ENCODE measurements at regions not wholly inside any gene's neighbourhood (a gene's known extent, or its start where the extent isn't known, plus 50 kb on each side); places are given as distances from the start of the nearest gene placed in this dataset.

DNA sequence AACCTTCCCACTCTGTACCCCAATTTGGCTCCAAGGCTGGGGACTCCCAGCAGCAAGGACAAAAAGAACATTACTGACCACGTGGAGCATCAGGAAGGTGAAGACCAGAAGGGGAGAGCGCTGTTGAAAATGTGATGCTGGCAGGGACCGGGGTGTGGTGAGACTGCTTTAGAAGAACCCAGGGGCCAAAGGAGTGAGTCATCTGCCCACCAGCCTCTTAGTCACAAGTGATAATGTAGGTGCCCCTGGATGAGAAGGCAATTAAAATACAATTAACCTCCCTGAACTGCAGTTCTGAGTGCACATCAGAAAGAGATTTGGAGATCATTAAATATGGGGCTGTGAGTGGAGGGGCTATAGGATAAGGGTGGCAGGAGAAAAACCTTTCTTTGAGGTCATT is 366.6 kb upstream of the CCL2 start:
- Mint-ChIP-seq H3K36me3 (ENCODE audit: insufficient read depth, unreplicated experiment) (no peaks in the 10 kb centered on the region), H3K27me3 (ENCODE audit: insufficient read depth, unreplicated experiment) (peaks cover 21% of the 10 kb centered on the region), H3K27ac (ENCODE audit: unreplicated experiment) (no peak overlapping the region), H3K4me3 (ENCODE audit: unreplicated experiment) (no peak overlapping the region), H3K9me3 (ENCODE audit: unreplicated experiment) (no peaks in the 10 kb centered on the region), H3K4me1 (ENCODE audit: low read depth, unreplicated experiment) (no peaks in the 10 kb centered on the region)
- H3K36me3 ChIP-seq (ENCODE audit: control insufficient read depth, insufficient read depth, low read length), result no peaks in the 10 kb centered on the region
- intact Hi-C loops (cut with micrococcal nuclease; ENCODE audit: unreplicated experiment), result no loop called here
- BruUV-seq (replicated peaks), result no TSS peak
- H3K9me3 ChIP-seq, result no peaks in the 10 kb centered on the region
- TF ChIP-seq, protein P1, sequence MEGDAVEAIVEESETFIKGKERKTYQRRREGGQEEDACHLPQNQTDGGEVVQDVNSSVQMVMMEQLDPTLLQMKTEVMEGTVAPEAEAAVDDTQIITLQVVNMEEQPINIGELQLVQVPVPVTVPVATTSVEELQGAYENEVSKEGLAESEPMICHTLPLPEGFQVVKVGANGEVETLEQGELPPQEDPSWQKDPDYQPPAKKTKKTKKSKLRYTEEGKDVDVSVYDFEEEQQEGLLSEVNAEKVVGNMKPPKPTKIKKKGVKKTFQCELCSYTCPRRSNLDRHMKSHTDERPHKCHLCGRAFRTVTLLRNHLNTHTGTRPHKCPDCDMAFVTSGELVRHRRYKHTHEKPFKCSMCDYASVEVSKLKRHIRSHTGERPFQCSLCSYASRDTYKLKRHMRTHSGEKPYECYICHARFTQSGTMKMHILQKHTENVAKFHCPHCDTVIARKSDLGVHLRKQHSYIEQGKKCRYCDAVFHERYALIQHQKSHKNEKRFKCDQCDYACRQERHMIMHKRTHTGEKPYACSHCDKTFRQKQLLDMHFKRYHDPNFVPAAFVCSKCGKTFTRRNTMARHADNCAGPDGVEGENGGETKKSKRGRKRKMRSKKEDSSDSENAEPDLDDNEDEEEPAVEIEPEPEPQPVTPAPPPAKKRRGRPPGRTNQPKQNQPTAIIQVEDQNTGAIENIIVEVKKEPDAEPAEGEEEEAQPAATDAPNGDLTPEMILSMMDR (IDR thresholded peaks at IDR 0.05; ENCODE audit: insufficient read depth in 1 of 2, low read depth in 1 of 2, low read length in 1 of 2, severe bottlenecking in 1 of 2, unreplicated experiment in 1 of 2), result no peak
- ChIA-PET POLR2A (no interaction called here), CTCF (no interaction called here)
- H3K4me1 ChIP-seq, result no peaks in the 10 kb centered on the region
- no peak overlapping the region for H3K4me3 ChIP-seq (ENCODE audit: low read depth, low read length)
- no peaks in the 10 kb centered on the region for H3K27me3 ChIP-seq (replicated peaks; ENCODE audit: control insufficient read depth, insufficient read depth, low read length)
- DNase-seq, result no peak

DNA sequence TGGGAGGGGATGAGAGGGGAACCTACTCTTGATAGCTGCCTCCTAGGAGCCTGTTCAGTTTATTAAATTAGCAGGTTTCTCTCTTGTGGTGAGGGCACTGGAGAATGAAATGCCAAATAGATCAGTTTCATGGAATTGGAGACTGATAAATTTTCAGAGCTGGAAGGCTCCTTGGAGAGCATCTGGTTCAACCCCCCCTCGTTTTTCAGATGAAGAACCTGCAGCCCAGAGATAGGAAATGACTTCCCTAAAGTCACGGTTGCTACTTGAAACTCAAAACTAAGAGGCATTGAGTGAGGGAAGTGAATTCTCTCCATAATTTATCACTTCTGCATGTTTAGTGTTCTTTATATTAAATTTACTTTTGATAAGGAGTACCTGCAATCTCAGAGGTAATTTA is 366.0 kb upstream of the CCL2 start:
- no TSS peak for BruUV-seq (replicated peaks)
- no peaks in the 10 kb centered on the region for H3K9me3 Mint-ChIP-seq (ENCODE audit: unreplicated experiment)
- ChIA-PET CTCF (no interaction called here), POLR2A (no interaction called here)
- H3K4me3 Mint-ChIP-seq (ENCODE audit: unreplicated experiment), result no peak overlapping the region
- no peaks in the 10 kb centered on the region for H3K4me1 Mint-ChIP-seq (ENCODE audit: low read depth, unreplicated experiment)
- no peaks in the 10 kb centered on the region for H3K9me3 ChIP-seq
- H3K27me3 ChIP-seq (replicated peaks; ENCODE audit: control insufficient read depth, insufficient read depth, low read length), result no peaks in the 10 kb centered on the region
- H3K27ac Mint-ChIP-seq (ENCODE audit: unreplicated experiment), result no peak overlapping the region
- no peaks in the 10 kb centered on the region for H3K36me3 ChIP-seq (ENCODE audit: control insufficient read depth, insufficient read depth, low read length)
- H3K27me3 Mint-ChIP-seq (ENCODE audit: insufficient read depth, unreplicated experiment), result peaks cover 18% of the 10 kb centered on the region
- H3K4me1 ChIP-seq, result no peaks in the 10 kb centered on the region
- no peak overlapping the region for H3K4me3 ChIP-seq (ENCODE audit: low read depth, low read length)
- intact Hi-C loops (cut with micrococcal nuclease; ENCODE audit: unreplicated experiment), result no loop called here
- TF ChIP-seq, protein P1 (IDR thresholded peaks at IDR 0.05; ENCODE audit: insufficient read depth in 1 of 2, low read depth in 1 of 2, low read length in 1 of 2, severe bottlenecking in 1 of 2, unreplicated experiment in 1 of 2), result no peak
- no peak for DNase-seq
- no peaks in the 10 kb centered on the region for H3K36me3 Mint-ChIP-seq (ENCODE audit: insufficient read depth, unreplicated experiment)

GRCh38 chr17:33889766-33890165 is 365.3 kb upstream of the CCL2 start:
- BruUV-seq (replicated peaks), result no TSS peak
- no peak overlapping the region for H3K4me3 ChIP-seq (ENCODE audit: low read depth, low read length)
- H3K9me3 ChIP-seq, result no peaks in the 10 kb centered on the region
- TF ChIP-seq, protein P1 (IDR thresholded peaks at IDR 0.05; ENCODE audit: insufficient read depth in 1 of 2, low read depth in 1 of 2, low read length in 1 of 2, severe bottlenecking in 1 of 2, unreplicated experiment in 1 of 2), result no peak
- H3K9me3 Mint-ChIP-seq (ENCODE audit: unreplicated experiment), result no peaks in the 10 kb centered on the region
- ChIA-PET CTCF (no interaction called here), POLR2A (no interaction called here)
- H3K4me1 Mint-ChIP-seq (ENCODE audit: low read depth, unreplicated experiment), result no peaks in the 10 kb centered on the region
- no peaks in the 10 kb centered on the region for H3K36me3 ChIP-seq (ENCODE audit: control insufficient read depth, insufficient read depth, low read length)
- intact Hi-C loops (cut with micrococcal nuclease; ENCODE audit: unreplicated experiment), result no loop called here
- no peaks in the 10 kb centered on the region for H3K36me3 Mint-ChIP-seq (ENCODE audit: insufficient read depth, unreplicated experiment)
- H3K4me1 ChIP-seq, result no peaks in the 10 kb centered on the region
- no peak for DNase-seq
- H3K27me3 ChIP-seq (replicated peaks; ENCODE audit: control insufficient read depth, insufficient read depth, low read length), result no peaks in the 10 kb centered on the region
- no peak overlapping the region for H3K27ac Mint-ChIP-seq (ENCODE audit: unreplicated experiment)
- peaks cover 18% of the 10 kb centered on the region for H3K27me3 Mint-ChIP-seq (ENCODE audit: insufficient read depth, unreplicated experiment)
- H3K4me3 Mint-ChIP-seq (ENCODE audit: unreplicated experiment), result no peak overlapping the region
